ENCODE measurements at regions not wholly inside any gene's neighbourhood (a gene's known extent, or its start where the extent isn't known, plus 50 kb on each side); places are given as distances from the start of the nearest gene placed in this dataset.
"Not testable (repeated sequence)": the region's sequence is repeated elsewhere in the genome, so short reads cannot be mapped to it uniquely, and the experiment has no call there.

GRCh38 chr2:90079374-90079773 is 1387.9 kb downstream of the RPIA start:
- DNase-seq (ENCODE audit: low read depth): no peak
- in situ Hi-C loops (cut with HindIII; ENCODE audit: low pct_unique_long_range_greater_than_20kb, low sequenced_read_pairs): no loop called here

GRCh38 chr2:90087792-90088191 is 1396.3 kb downstream of the RPIA start:
- in situ Hi-C loops (cut with HindIII; ENCODE audit: low pct_unique_long_range_greater_than_20kb, low sequenced_read_pairs); DNase-seq (ENCODE audit: low read depth): not testable (repeated sequence)

GRCh38 chr2:90093571-90094270 is 1402.2 kb downstream of the RPIA start:
- in situ Hi-C loops (cut with HindIII; ENCODE audit: low pct_unique_long_range_greater_than_20kb, low sequenced_read_pairs); DNase-seq (ENCODE audit: low read depth): not testable (repeated sequence)

- DNase-seq (ENCODE audit: low read depth); in situ Hi-C loops (cut with HindIII; ENCODE audit: low pct_unique_long_range_greater_than_20kb, low sequenced_read_pairs): not testable (repeated sequence)
These were observed 1406.1 kb downstream of the RPIA start for GRCh38 chr2:90097617-90098016.

GRCh38 chr2:90105142-90105541 is 1413.7 kb downstream of the RPIA start:
- in situ Hi-C loops (cut with HindIII; ENCODE audit: low pct_unique_long_range_greater_than_20kb, low sequenced_read_pairs); DNase-seq (ENCODE audit: low read depth): not testable (repeated sequence)

- DNase-seq (ENCODE audit: low read depth); in situ Hi-C loops (cut with HindIII; ENCODE audit: low pct_unique_long_range_greater_than_20kb, low sequenced_read_pairs): not testable (repeated sequence)
These were observed 1431.9 kb downstream of the RPIA start for GRCh38 chr2:90123409-90123808.

GRCh38 chr2:90139046-90139445 is 1447.6 kb downstream of the RPIA start:
- DNase-seq (ENCODE audit: low read depth); in situ Hi-C loops (cut with HindIII; ENCODE audit: low pct_unique_long_range_greater_than_20kb, low sequenced_read_pairs): not testable (repeated sequence)

GRCh38 chr2:90141558-90141957 is 1450.1 kb downstream of the RPIA start:
- in situ Hi-C loops (cut with HindIII; ENCODE audit: low pct_unique_long_range_greater_than_20kb, low sequenced_read_pairs); DNase-seq (ENCODE audit: low read depth): not testable (repeated sequence)

- in situ Hi-C loops (cut with HindIII; ENCODE audit: low pct_unique_long_range_greater_than_20kb, low sequenced_read_pairs); DNase-seq (ENCODE audit: low read depth): not testable (repeated sequence)
These were observed 1460.3 kb downstream of the RPIA start for GRCh38 chr2:90151805-90152204.

GRCh38 chr2:90170978-90171377 is 1479.5 kb downstream of the RPIA start:
- DNase-seq (ENCODE audit: low read depth); in situ Hi-C loops (cut with HindIII; ENCODE audit: low pct_unique_long_range_greater_than_20kb, low sequenced_read_pairs): not testable (repeated sequence)

- in situ Hi-C loops (cut with HindIII; ENCODE audit: low pct_unique_long_range_greater_than_20kb, low sequenced_read_pairs); DNase-seq (ENCODE audit: low read depth): not testable (repeated sequence)
These were observed 1481.6 kb downstream of the RPIA start for GRCh38 chr2:90173081-90173480.

- in situ Hi-C loops (cut with HindIII; ENCODE audit: low pct_unique_long_range_greater_than_20kb, low sequenced_read_pairs); DNase-seq (ENCODE audit: low read depth): not testable (repeated sequence)
These were observed 1488.1 kb downstream of the RPIA start for GRCh38 chr2:90179591-90179990.

- DNase-seq (ENCODE audit: low read depth): peak; percentile 15
- in situ Hi-C loops (cut with HindIII; ENCODE audit: low pct_unique_long_range_greater_than_20kb, low sequenced_read_pairs): no loop called here
These were observed 1516.1 kb downstream of the RPIA start for GRCh38 chr2:90207454-90208058.

GRCh38 chr2:90209009-90209408 is 1517.5 kb downstream of the RPIA start:
- in situ Hi-C loops (cut with HindIII; ENCODE audit: low pct_unique_long_range_greater_than_20kb, low sequenced_read_pairs): no loop called here
- DNase-seq (ENCODE audit: low read depth): no peak

- no peak for DNase-seq (ENCODE audit: low read depth)
- in situ Hi-C loops (cut with HindIII; ENCODE audit: low pct_unique_long_range_greater_than_20kb, low sequenced_read_pairs): no loop called here
These were observed 1518.3 kb downstream of the RPIA start for GRCh38 chr2:90209806-90210205.

GRCh38 chr2:90215880-90216279 is 1524.4 kb downstream of the RPIA start:
- DNase-seq (ENCODE audit: low read depth); in situ Hi-C loops (cut with HindIII; ENCODE audit: low pct_unique_long_range_greater_than_20kb, low sequenced_read_pairs): not testable (repeated sequence)

- in situ Hi-C loops (cut with HindIII; ENCODE audit: low pct_unique_long_range_greater_than_20kb, low sequenced_read_pairs); DNase-seq (ENCODE audit: low read depth): not testable (repeated sequence)
These were observed 1525.3 kb downstream of the RPIA start for GRCh38 chr2:90216801-90217200.

GRCh38 chr2:90218534-90218933 is 1527.1 kb downstream of the RPIA start:
- DNase-seq (ENCODE audit: low read depth); in situ Hi-C loops (cut with HindIII; ENCODE audit: low pct_unique_long_range_greater_than_20kb, low sequenced_read_pairs): not testable (repeated sequence)

- DNase-seq (ENCODE audit: low read depth); in situ Hi-C loops (cut with HindIII; ENCODE audit: low pct_unique_long_range_greater_than_20kb, low sequenced_read_pairs): not testable (repeated sequence)
These were observed 1529.3 kb downstream of the RPIA start for GRCh38 chr2:90220623-90221299.

Measured in Caki2 (cell line).